Adipocyte (in vitro differentiated cells): ENCODE measurements at regions not wholly inside any gene's neighbourhood (a gene's known extent, or its start where the extent isn't known, plus 50 kb on each side); places are given as distances from the start of the nearest gene placed in this dataset.

Source experiments
- DNase-seq: peaks from one replicate; pipeline ENCODE4 v3.0.0-alpha.2; 2015; ENCODE audit warnings: low read depth
- H3K27me3 ChIP-seq: replicated peaks from 2 replicates; pipeline ENCODE4 v1.7.0; 2013; ENCODE audit warnings: mild to moderate bottlenecking, low read length, moderate library complexity; ENCODE audit not compliant: control insufficient read depth, insufficient read depth
- H3K36me3 ChIP-seq: 2 replicates; pipeline ENCODE4 v1.7.0; 2013; ENCODE audit warnings: low read length, mild to moderate bottlenecking, moderate library complexity; ENCODE audit not compliant: control insufficient read depth, insufficient read depth, severe bottlenecking
- H3K4me1 ChIP-seq: 2 replicates; pipeline ENCODE4 v1.7.0; 2013; ENCODE audit warnings: mild to moderate bottlenecking, low read length, moderate library complexity; ENCODE audit not compliant: control insufficient read depth, insufficient read depth
- H3K4me3 ChIP-seq: 2 replicates; pipeline ENCODE4 v1.7.0; 2013; ENCODE audit warnings: mild to moderate bottlenecking, low read length, moderate library complexity
- H3K9ac ChIP-seq: 2 replicates; pipeline ENCODE4 v1.7.0; 2013; ENCODE audit warnings: mild to moderate bottlenecking, low read length, moderate library complexity
- H3K9me3 ChIP-seq: 2 replicates; pipeline ENCODE4 v1.7.0; 2013; ENCODE audit warnings: mild to moderate bottlenecking, low read length, moderate library complexity; ENCODE audit not compliant: control insufficient read depth

DNA sequence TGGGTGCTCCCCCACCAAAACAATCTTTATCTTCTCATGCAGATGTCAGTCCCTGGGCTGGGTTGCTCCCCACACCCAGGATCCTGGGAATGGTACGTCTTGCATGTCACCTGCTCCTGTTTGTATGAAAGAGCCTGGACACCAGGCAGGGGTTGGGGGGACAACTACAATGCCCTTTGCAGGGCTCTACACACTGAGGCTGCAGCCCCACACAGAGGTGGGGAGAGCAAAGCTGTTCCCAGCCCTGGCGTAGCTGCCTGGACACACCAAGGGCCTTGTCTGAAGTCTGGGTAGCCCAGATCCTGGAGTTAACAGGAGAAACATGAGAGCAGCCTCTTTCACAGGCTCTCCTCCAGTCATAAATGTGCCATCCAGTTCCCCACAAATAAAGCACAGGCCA is 61.2 kb upstream of the TMEM72 start:
- H3K4me3 ChIP-seq, result no peak overlapping the region
- peaks cover 4% of the 10 kb centered on the region for H3K27me3 ChIP-seq
- no peak for DNase-seq
- no peak overlapping the region for H3K9ac ChIP-seq
- H3K9me3 ChIP-seq, result peaks cover 10% of the 10 kb centered on the region
- no peaks in the 10 kb centered on the region for H3K4me1 ChIP-seq
- no peaks in the 10 kb centered on the region for H3K36me3 ChIP-seq

- Histone ChIP-seq H3K9ac (no peak overlapping the region), H3K9me3 (peaks cover 10% of the 10 kb centered on the region), H3K4me3 (no peak overlapping the region), H3K4me1 (no peaks in the 10 kb centered on the region), H3K27me3 (peaks cover 7% of the 10 kb centered on the region), H3K36me3 (no peaks in the 10 kb centered on the region)
- no peak for DNase-seq
These were observed 60.7 kb upstream of the TMEM72 start for GRCh38 chr10:44850356-44850934.

DNA sequence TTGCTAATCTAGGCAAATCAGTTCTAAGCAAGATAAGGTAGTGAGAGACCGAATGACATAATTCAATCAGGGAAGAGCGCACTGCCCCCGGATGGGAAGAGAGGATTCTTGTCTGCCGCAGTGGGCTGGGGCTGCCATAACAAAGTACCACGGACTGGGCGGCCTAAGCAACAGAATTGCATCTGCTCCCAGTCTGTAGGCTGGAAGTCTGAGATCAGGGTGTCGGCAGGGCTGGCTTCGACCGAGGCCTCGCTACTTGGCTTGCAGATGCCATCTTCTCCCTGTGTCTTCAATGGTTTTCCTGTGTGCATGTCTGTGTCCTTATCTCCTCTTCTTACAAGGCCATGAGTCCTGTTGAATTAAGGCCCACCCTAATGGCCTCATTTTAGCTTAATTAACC is 59.7 kb upstream of the TMEM72 start:
- no peak for DNase-seq
- no peaks in the 10 kb centered on the region for H3K36me3 ChIP-seq
- H3K4me3 ChIP-seq, result no peak overlapping the region
- H3K4me1 ChIP-seq, result no peaks in the 10 kb centered on the region
- H3K27me3 ChIP-seq, result peaks cover 7% of the 10 kb centered on the region
- H3K9me3 ChIP-seq, result peaks cover 10% of the 10 kb centered on the region
- no peak overlapping the region for H3K9ac ChIP-seq

DNA sequence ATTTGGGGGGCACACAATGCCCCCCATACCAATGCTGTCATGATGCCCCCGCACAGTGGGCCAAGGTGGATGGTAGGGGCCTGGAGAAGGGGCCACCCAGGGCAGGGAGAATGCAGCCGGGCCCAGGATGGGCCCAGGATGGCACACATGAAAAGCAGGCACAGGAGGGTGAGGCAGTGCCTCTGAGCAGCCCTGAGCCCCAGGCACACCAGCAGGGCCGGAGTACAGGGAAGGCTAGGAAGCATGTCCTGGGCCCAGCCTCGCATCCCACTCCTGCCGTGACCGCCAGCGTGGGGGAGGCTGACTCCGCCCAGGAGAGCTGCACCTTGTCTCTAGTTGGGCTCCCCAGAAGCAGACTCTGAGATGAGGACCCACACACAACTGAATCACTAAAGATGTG is 59.3 kb upstream of the TMEM72 start:
- DNase-seq, result no peak
- Histone ChIP-seq H3K4me1 (no peaks in the 10 kb centered on the region), H3K36me3 (no peaks in the 10 kb centered on the region), H3K9me3 (peaks cover 10% of the 10 kb centered on the region), H3K4me3 (no peak overlapping the region), H3K27me3 (peaks cover 7% of the 10 kb centered on the region), H3K9ac (no peak overlapping the region)

GRCh38 chr10:44853148-44853734 is 57.9 kb upstream of the TMEM72 start:
- peaks cover 7% of the 10 kb centered on the region for H3K27me3 ChIP-seq
- no peak overlapping the region for H3K4me3 ChIP-seq
- H3K36me3 ChIP-seq, result no peaks in the 10 kb centered on the region
- peaks cover 3% of the 10 kb centered on the region for H3K4me1 ChIP-seq
- DNase-seq, result peak; percentile 54
- peaks cover 9% of the 10 kb centered on the region for H3K9me3 ChIP-seq
- H3K9ac ChIP-seq, result no peak overlapping the region

- no peak overlapping the region for H3K9ac ChIP-seq
- DNase-seq, result no peak
- H3K27me3 ChIP-seq, result peaks cover 7% of the 10 kb centered on the region
- H3K36me3 ChIP-seq, result no peaks in the 10 kb centered on the region
- peaks cover 3% of the 10 kb centered on the region for H3K4me1 ChIP-seq
- no peak overlapping the region for H3K4me3 ChIP-seq
- H3K9me3 ChIP-seq, result peaks cover 4% of the 10 kb centered on the region
These were observed 57.3 kb upstream of the TMEM72 start for GRCh38 chr10:44853796-44854195.

GRCh38 chr10:44854693-44855350 is 56.3 kb upstream of the TMEM72 start:
- no peaks in the 10 kb centered on the region for H3K9me3 ChIP-seq
- no peak for DNase-seq
- no peak overlapping the region for H3K9ac ChIP-seq
- peaks cover 7% of the 10 kb centered on the region for H3K27me3 ChIP-seq
- no peaks in the 10 kb centered on the region for H3K36me3 ChIP-seq
- H3K4me1 ChIP-seq, result peaks cover 3% of the 10 kb centered on the region
- H3K4me3 ChIP-seq, result no peak overlapping the region

- H3K27me3 ChIP-seq, result peaks cover 7% of the 10 kb centered on the region
- DNase-seq, result no peak
- no peak overlapping the region for H3K4me3 ChIP-seq
- H3K4me1 ChIP-seq, result peaks cover 14% of the 10 kb centered on the region
- no peaks in the 10 kb centered on the region for H3K9me3 ChIP-seq
- no peaks in the 10 kb centered on the region for H3K36me3 ChIP-seq
- H3K9ac ChIP-seq, result no peak overlapping the region
These were observed 54.4 kb upstream of the TMEM72 start for GRCh38 chr10:44856696-44857095.

- H3K27me3 ChIP-seq, result peaks cover 7% of the 10 kb centered on the region
- no peak overlapping the region for H3K4me3 ChIP-seq
- H3K4me1 ChIP-seq, result peaks cover 22% of the 10 kb centered on the region
- no peaks in the 10 kb centered on the region for H3K9me3 ChIP-seq
- H3K9ac ChIP-seq, result no peak overlapping the region
- peak; percentile 81 for DNase-seq
- H3K36me3 ChIP-seq, result no peaks in the 10 kb centered on the region
These were observed 53.6 kb upstream of the TMEM72 start for GRCh38 chr10:44857363-44858016.

GRCh38 chr10:44858017-44858371 is 53.1 kb upstream of the TMEM72 start:
- Histone ChIP-seq H3K9ac (no peak overlapping the region), H3K4me3 (no peak overlapping the region), H3K4me1 (peaks cover 22% of the 10 kb centered on the region), H3K36me3 (no peaks in the 10 kb centered on the region), H3K9me3 (no peaks in the 10 kb centered on the region), H3K27me3 (peaks cover 7% of the 10 kb centered on the region)
- no peak for DNase-seq

- no peaks in the 10 kb centered on the region for H3K9me3 ChIP-seq
- H3K27me3 ChIP-seq, result peaks cover 4% of the 10 kb centered on the region
- DNase-seq, result no peak
- no peak overlapping the region for H3K4me3 ChIP-seq
- H3K4me1 ChIP-seq, result peaks cover 22% of the 10 kb centered on the region
- H3K36me3 ChIP-seq, result no peaks in the 10 kb centered on the region
- H3K9ac ChIP-seq, result no peak overlapping the region
These were observed 52.1 kb upstream of the TMEM72 start for GRCh38 chr10:44858988-44859387.
